Stimulated activated CD8-positive, alpha-beta memory T cell treated with anti-CD3 and anti-CD28 coated beads, Interleukin-15, amount 100 ng/mL, for 24 hours (primary cell): ENCODE measurements at regions not wholly inside any gene's neighbourhood (a gene's known extent, or its start where the extent isn't known, plus 50 kb on each side); places are given as distances from the start of the nearest gene placed in this dataset.

Source experiments
- DNase-seq: peaks from one replicate; pipeline ENCODE4 v3.0.0-alpha.2; 2020; ENCODE audit warnings: low read depth

- no peak for DNase-seq
Measured at GRCh38 chr16:85391769-85392583, 221.1 kb upstream of the GSE1 start.

GRCh38 chr16:85392756-85393673 lies 220.1 kb upstream of the GSE1 start:
- DNase-seq, result no peak

- DNase-seq, result peak; percentile 58
Measured at GRCh38 chr16:85393674-85394451, 219.3 kb upstream of the GSE1 start.

GRCh38 chr16:85394456-85395206 lies 218.5 kb upstream of the GSE1 start:
- DNase-seq, result no peak

GRCh38 chr16:85395207-85395912 lies 217.8 kb upstream of the GSE1 start:
- no peak for DNase-seq

- no peak for DNase-seq
Measured at GRCh38 chr16:85395913-85396878, 216.9 kb upstream of the GSE1 start.

GRCh38 chr16:85396879-85397871 lies 215.9 kb upstream of the GSE1 start:
- no peak for DNase-seq

GRCh38 chr16:85398050-85398451 lies 215.1 kb upstream of the GSE1 start:
- no peak for DNase-seq

GRCh38 chr16:85398688-85399582 lies 214.2 kb upstream of the GSE1 start:
- DNase-seq, result no peak

GRCh38 chr16:85399583-85400284 lies 213.4 kb upstream of the GSE1 start:
- DNase-seq, result no peak

GRCh38 chr16:85400305-85401205 lies 212.6 kb upstream of the GSE1 start:
- DNase-seq, result no peak

- DNase-seq, result no peak
Measured at GRCh38 chr16:85401370-85401916, 211.7 kb upstream of the GSE1 start.

GRCh38 chr16:85401917-85402766 lies 211.0 kb upstream of the GSE1 start:
- DNase-seq, result no peak

- no peak for DNase-seq
Measured at GRCh38 chr16:85402910-85403692, 210.0 kb upstream of the GSE1 start.
